ENCODE measurements at regions not wholly inside any gene's neighbourhood (a gene's known extent, or its start where the extent isn't known, plus 50 kb on each side); places are given as distances from the start of the nearest gene placed in this dataset.
"Not testable (repeated sequence)": the region's sequence is repeated elsewhere in the genome, so short reads cannot be mapped to it uniquely, and the experiment has no call there.

- Mint-ChIP-seq H3K27ac (peak overlapping the region in 1 of 3 experiments; percentile 41; a peak in 1 of 7 replicates), H3K4me3 (no peak overlapping the region), H3K36me3 (ENCODE audit: insufficient read depth in 1 of 3, low read depth in 3 of 3) (no peaks in the 10 kb centered on the region), H3K27me3 (ENCODE audit: low read depth) (peaks cover 33% of the 10 kb centered on the region), H3K4me1 (0 out of 4 replicates have a peak, but pooled peaks cover 0 to 6% of the 10 kb centered on the region in 2 experiments), H3K9me3 (no peaks in the 10 kb centered on the region)
- Histone ChIP-seq H3K9ac (ENCODE audit: extremely low read depth, insufficient read length, low read length) (no peak overlapping the region), H2AFZ (ENCODE audit: low read length) (no peak overlapping the region), H3K23ac (ENCODE audit: insufficient read length, low read depth, low read length) (no peak overlapping the region), H3K79me1 (ENCODE audit: insufficient read depth, low read depth, low read length, poor library complexity, severe bottlenecking) (no peaks in the 10 kb centered on the region), H4K5ac (ENCODE audit: insufficient read length, low read depth, low read length) (no peak overlapping the region), H3K27ac (ENCODE audit: insufficient read length, low read depth, low read length) (no peak overlapping the region), H3K18ac (ENCODE audit: insufficient read length, low read depth, low read length) (no peak overlapping the region), H3K4me2 (ENCODE audit: insufficient read depth, insufficient read length, low read length) (no peak overlapping the region), H2BK20ac (ENCODE audit: low read depth, low read length, poor library complexity, severe bottlenecking) (no peak overlapping the region), H2BK5ac (ENCODE audit: insufficient read length, low read length) (no peak overlapping the region), H2BK12ac (ENCODE audit: insufficient read length, low read depth, low read length) (no peak overlapping the region), H3K4me1 (ENCODE audit: insufficient read depth, low read length) (no peaks in the 10 kb centered on the region), H3K23me2 (ENCODE audit: insufficient read length, low read depth, low read length, poor library complexity, severe bottlenecking) (no peaks in the 10 kb centered on the region), H4K8ac (replicated peaks; ENCODE audit: insufficient read length, low read depth, low read length) (no peak overlapping the region), H4K20me1 (ENCODE audit: control insufficient read depth, insufficient read depth, insufficient read length) (no peaks in the 10 kb centered on the region), H2BK15ac (ENCODE audit: low read depth, low read length) (no peak overlapping the region), H3K56ac (ENCODE audit: insufficient read length, low read depth, low read length) (no peak overlapping the region), H3T11ph (ENCODE audit: low read length) (no peak overlapping the region), H2BK120ac (ENCODE audit: low read depth, low read length, poor library complexity, severe bottlenecking) (no peak overlapping the region), H2AK5ac (ENCODE audit: insufficient read length, low read length) (no peak overlapping the region), H3K27me3 (ENCODE audit: insufficient read depth, low read length) (peaks cover 2% of the 10 kb centered on the region; the same call in 1 of the 2 replicates), H3K4ac (ENCODE audit: low read depth, low read length) (no peak overlapping the region), H4K91ac (ENCODE audit: insufficient read length, low read depth, low read length) (no peak overlapping the region), H3K9me3 (ENCODE audit: control insufficient read depth, low read depth, low read length) (no peaks in the 10 kb centered on the region), H3K14ac (ENCODE audit: insufficient read depth, low read length) (no peak overlapping the region), H3K79me2 (ENCODE audit: insufficient read depth, low read length) (no peaks in the 10 kb centered on the region)
- peak; percentile 34; the same call in 2 of the 3 replicates for TF ChIP-seq CTCF (conservative IDR thresholded peaks at IDR 0.05)
- WGBS (ENCODE audit: extremely low coverage, insufficient read length, low lambda C conversion rate) = no CpG with 5 or more reads among the region's 3 CpGs
- peak; percentile 45 for DNase-seq
Observed at GRCh38 chr1:67552336-67552759, 122.1 kb upstream of the SERBP1 start.

- not testable (repeated sequence) for H4K5ac ChIP-seq (ENCODE audit: insufficient read length, low read depth, low read length); H2AFZ ChIP-seq (ENCODE audit: low read length); H2BK120ac ChIP-seq (ENCODE audit: low read depth, low read length, poor library complexity, severe bottlenecking); H3K27ac ChIP-seq (ENCODE audit: insufficient read length, low read depth, low read length); H2BK5ac ChIP-seq (ENCODE audit: insufficient read length, low read length); H3K9me3 Mint-ChIP-seq; H3K9ac ChIP-seq (ENCODE audit: extremely low read depth, insufficient read length, low read length); H2BK12ac ChIP-seq (ENCODE audit: insufficient read length, low read depth, low read length); H2BK15ac ChIP-seq (ENCODE audit: low read depth, low read length); H3K14ac ChIP-seq (ENCODE audit: insufficient read depth, low read length); H2AK5ac ChIP-seq (ENCODE audit: insufficient read length, low read length); H4K20me1 ChIP-seq (ENCODE audit: control insufficient read depth, insufficient read depth, insufficient read length); H3K56ac ChIP-seq (ENCODE audit: insufficient read length, low read depth, low read length); H3K79me2 ChIP-seq (ENCODE audit: insufficient read depth, low read length); H3K23me2 ChIP-seq (ENCODE audit: insufficient read length, low read depth, low read length, poor library complexity, severe bottlenecking); H3K18ac ChIP-seq (ENCODE audit: insufficient read length, low read depth, low read length); H3K4me3 Mint-ChIP-seq; H3K9me3 ChIP-seq (ENCODE audit: control insufficient read depth, low read depth, low read length); DNase-seq; H3K27ac Mint-ChIP-seq; H3K4me2 ChIP-seq (ENCODE audit: insufficient read depth, insufficient read length, low read length); H2BK20ac ChIP-seq (ENCODE audit: low read depth, low read length, poor library complexity, severe bottlenecking); H4K91ac ChIP-seq (ENCODE audit: insufficient read length, low read depth, low read length); H3K4ac ChIP-seq (ENCODE audit: low read depth, low read length); H3K4me1 ChIP-seq (ENCODE audit: insufficient read depth, low read length); H4K8ac ChIP-seq (replicated peaks; ENCODE audit: insufficient read length, low read depth, low read length); H3K27me3 ChIP-seq (ENCODE audit: insufficient read depth, low read length); H3K4me1 Mint-ChIP-seq; H3K36me3 Mint-ChIP-seq (ENCODE audit: insufficient read depth in 1 of 3, low read depth in 3 of 3); H3K79me1 ChIP-seq (ENCODE audit: insufficient read depth, low read depth, low read length, poor library complexity, severe bottlenecking); H3T11ph ChIP-seq (ENCODE audit: low read length); H3K23ac ChIP-seq (ENCODE audit: insufficient read length, low read depth, low read length)
- peaks cover 32% of the 10 kb centered on the region for H3K27me3 Mint-ChIP-seq (ENCODE audit: low read depth)
- WGBS (ENCODE audit: extremely low coverage, insufficient read length, low lambda C conversion rate) = no CpG with 5 or more reads among the region's 5 CpGs
Observed at GRCh38 chr1:67554204-67554603, 124.0 kb upstream of the SERBP1 start.

All from H9 (cell line).